Heart left ventricle (tissue), 13 donors: ENCODE measurements at regions not wholly inside any gene's neighbourhood (a gene's known extent, or its start where the extent isn't known, plus 50 kb on each side); places are given as distances from the start of the nearest gene placed in this dataset.

Experiments
- POLR2A ChIP-seq, 2 donors: fragments of 450-650 bp; IDR thresholded peaks; one replicate each; pipeline ENCODE4 v1.6.1; 2017; ENCODE audit warnings: antibody characterized with exemption in 2 of 2, mild to moderate bottlenecking in 2 of 2, moderate library complexity in 2 of 2
- TF ChIP-seq, protein P1 (sequence below), 12 donors: fragments of 200-600 bp; sonication (generic) in 4 of 12; IDR thresholded peaks; one replicate each; pipeline versions ENCODE4 v1.5.0 to v1.8.0; 2018 to 2022; ENCODE audit warnings: antibody characterized with exemption in 12 of 12, mild to moderate bottlenecking in 5 of 12
- donor health status: ischemic (EF 13 %, LVEDD 7.1; RV severe dilation, severe dysfunction).
- donor health status: DM: no; HTN: yes; CAD: no.
- donor health status: DM: no; HTN: no; CAD: no.
- donor health status: ischemic (EF 25% LVEDD 6.9; RV normal size, moderate dysfunction).
- donor health status: ischemic (EF 25% LVEDD 5.7; RV mildly dilated, moderate dysfunction).
- donor health status: ischemic (EF 35%, LVEDD 5.7; RV mildly dilated, moderate dysfunction).
- donor health status: nonischemic (EF 11% LVEDD 7.7; RV severe dilation, severe dysfunction).
- donor health status: DM: yes; HTN: yes; CAD: no.
- donor health status: PGD.
- donor health status: ischemic (EF 29% LVEDD 5.4; RV normal size, mild dysfunction).
- donor health status: nonischemic (EF 23%, LVEDD 6.1; RV moderate dilation, normal function).

DNA sequence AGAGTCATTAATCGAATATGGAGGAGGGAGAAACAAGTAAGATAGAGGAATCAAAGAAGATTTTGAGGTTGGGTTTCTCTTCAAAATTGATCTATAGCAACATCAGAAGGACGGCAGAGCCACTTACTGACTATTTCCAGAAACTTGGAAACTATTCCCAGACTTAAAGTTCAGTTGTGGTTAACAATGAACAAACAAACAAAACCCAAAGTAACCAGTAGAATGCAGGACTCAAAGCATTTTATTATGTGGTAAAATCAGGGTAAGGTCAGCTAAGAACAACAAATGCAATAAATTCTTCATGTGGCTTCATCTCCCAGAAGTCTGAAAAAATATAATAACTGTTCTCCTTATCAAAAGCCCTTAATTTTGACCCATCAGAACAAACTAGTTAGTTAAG, 54.9 kb upstream of the OSMR start:
- no peak for TF ChIP-seq POLR2A (IDR thresholded peaks at IDR 0.05)
- TF ChIP-seq, protein P1, sequence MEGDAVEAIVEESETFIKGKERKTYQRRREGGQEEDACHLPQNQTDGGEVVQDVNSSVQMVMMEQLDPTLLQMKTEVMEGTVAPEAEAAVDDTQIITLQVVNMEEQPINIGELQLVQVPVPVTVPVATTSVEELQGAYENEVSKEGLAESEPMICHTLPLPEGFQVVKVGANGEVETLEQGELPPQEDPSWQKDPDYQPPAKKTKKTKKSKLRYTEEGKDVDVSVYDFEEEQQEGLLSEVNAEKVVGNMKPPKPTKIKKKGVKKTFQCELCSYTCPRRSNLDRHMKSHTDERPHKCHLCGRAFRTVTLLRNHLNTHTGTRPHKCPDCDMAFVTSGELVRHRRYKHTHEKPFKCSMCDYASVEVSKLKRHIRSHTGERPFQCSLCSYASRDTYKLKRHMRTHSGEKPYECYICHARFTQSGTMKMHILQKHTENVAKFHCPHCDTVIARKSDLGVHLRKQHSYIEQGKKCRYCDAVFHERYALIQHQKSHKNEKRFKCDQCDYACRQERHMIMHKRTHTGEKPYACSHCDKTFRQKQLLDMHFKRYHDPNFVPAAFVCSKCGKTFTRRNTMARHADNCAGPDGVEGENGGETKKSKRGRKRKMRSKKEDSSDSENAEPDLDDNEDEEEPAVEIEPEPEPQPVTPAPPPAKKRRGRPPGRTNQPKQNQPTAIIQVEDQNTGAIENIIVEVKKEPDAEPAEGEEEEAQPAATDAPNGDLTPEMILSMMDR (IDR thresholded peaks at IDR 0.05): no peak
